ENCODE measurements at regions not wholly inside any gene's neighbourhood (a gene's known extent, or its start where the extent isn't known, plus 50 kb on each side); places are given as distances from the start of the nearest gene placed in this dataset.

DNA sequence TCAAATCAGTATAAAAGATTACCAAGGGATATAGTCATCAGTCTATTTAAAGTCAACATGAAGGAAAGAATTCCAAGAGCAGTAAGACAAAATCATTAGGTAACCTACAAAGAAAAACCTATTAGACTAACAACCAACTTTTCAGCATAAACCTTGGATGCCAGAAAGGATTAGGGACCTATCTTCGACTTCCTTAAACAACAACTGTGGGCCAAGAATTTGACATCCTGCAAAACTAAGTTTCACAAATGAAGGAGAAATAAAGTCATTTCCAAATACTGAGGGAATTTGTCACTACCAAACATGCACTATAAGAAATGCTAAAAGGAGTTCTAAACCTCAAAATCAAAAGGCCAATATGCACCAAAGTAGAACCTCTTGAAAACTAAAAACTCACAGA is 147.9 kb upstream of the TFPI start:
- Histone ChIP-seq H3K4me1 (no peaks in the 10 kb centered on the region), H3K9me3 (no peaks in the 10 kb centered on the region), H3K27ac (no peak overlapping the region), H3K36me3 (no peaks in the 10 kb centered on the region), H3K27me3 (no peaks in the 10 kb centered on the region), H3K4me3 (no peak overlapping the region)
- intact Hi-C loops (cut with DNase I), result no loop called here
- no peak for TF ChIP-seq CTCF (IDR thresholded peaks at IDR 0.05)
- ATAC-seq (no peak), DNase-seq (no peak)

- no peak for TF ChIP-seq CTCF (IDR thresholded peaks at IDR 0.05)
- no peaks in the 10 kb centered on the region for H3K27me3 ChIP-seq
- H3K27ac ChIP-seq, result no peak overlapping the region
- intact Hi-C loops (cut with DNase I), result no loop called here
- no peaks in the 10 kb centered on the region for H3K4me1 ChIP-seq
- no peak overlapping the region for H3K4me3 ChIP-seq
- H3K9me3 ChIP-seq, result no peaks in the 10 kb centered on the region
- H3K36me3 ChIP-seq, result no peaks in the 10 kb centered on the region
- DNase-seq, result no peak
- no peak for ATAC-seq
These were observed 154.0 kb upstream of the TFPI start for GRCh38 chr2:187708272-187708671.

DNA sequence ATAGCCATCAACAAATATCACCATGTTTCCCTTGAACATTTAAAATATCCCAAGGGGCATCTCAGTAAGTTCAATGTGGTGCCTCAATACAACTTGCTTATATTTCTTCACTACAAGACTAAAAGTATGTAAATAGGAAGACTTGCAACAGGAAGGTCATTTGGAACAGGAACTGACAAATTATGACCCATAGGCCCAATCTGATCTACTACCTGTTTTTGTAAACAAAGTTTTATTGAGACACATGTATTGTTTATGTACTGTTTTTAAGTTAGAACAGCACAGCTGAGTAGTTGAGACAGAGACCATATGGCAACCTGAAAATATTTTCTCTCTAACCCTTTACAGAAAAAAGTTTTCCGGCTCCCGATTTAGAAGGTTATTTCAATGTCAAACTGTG is 154.8 kb upstream of the TFPI start:
- intact Hi-C loops (cut with DNase I), result no loop called here
- Histone ChIP-seq H3K27ac (no peak overlapping the region), H3K4me1 (no peaks in the 10 kb centered on the region), H3K9me3 (no peaks in the 10 kb centered on the region), H3K4me3 (no peak overlapping the region), H3K36me3 (no peaks in the 10 kb centered on the region), H3K27me3 (no peaks in the 10 kb centered on the region)
- ATAC-seq (no peak), DNase-seq (no peak)
- no peak for TF ChIP-seq CTCF (IDR thresholded peaks at IDR 0.05)

DNA sequence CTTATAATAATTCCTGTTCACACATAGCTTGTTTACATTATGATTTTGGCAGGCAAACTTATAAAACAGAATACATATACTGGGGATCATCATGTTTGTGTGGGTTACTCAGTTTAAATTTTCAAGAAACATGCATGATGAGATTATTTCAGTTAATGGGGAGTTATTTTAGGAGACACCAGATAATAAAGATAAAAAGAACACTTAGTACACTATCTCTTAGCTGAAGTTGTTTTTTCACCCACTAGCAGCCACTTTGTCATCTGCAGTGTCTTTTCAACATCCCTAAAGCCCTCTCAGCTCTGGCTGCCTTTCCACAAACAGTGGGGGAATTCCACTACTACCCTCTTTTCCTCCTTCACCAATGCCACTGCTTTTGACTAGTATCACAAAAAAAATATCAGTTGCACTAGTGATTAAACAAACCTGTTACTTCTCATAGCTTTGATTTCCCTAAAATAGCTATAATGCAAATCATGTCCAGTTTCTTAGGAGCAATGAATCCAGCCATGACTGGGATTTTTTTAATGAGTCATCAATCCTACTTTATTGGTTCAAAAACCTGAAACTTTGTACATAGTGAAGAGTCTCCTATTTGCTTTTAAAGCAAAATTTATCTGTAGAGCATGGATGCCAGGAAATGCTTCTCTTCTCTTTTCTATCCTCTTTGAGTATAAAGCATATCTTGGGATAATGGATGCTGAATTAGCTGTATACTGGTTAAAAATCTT is 156.7 kb upstream of the TFPI start:
- DNase-seq (no peak), ATAC-seq (no peak)
- Histone ChIP-seq H3K27ac (no peak overlapping the region), H3K4me1 (no peaks in the 10 kb centered on the region), H3K27me3 (no peaks in the 10 kb centered on the region), H3K4me3 (no peak overlapping the region), H3K36me3 (no peaks in the 10 kb centered on the region), H3K9me3 (no peaks in the 10 kb centered on the region)
- intact Hi-C loops (cut with DNase I), result no loop called here
- no peak for TF ChIP-seq CTCF (IDR thresholded peaks at IDR 0.05)

- no peak for TF ChIP-seq CTCF (IDR thresholded peaks at IDR 0.05)
- DNase-seq (no peak), ATAC-seq (no peak)
- Histone ChIP-seq H3K36me3 (no peaks in the 10 kb centered on the region), H3K4me1 (no peaks in the 10 kb centered on the region), H3K4me3 (no peak overlapping the region), H3K27ac (no peak overlapping the region), H3K27me3 (no peaks in the 10 kb centered on the region), H3K9me3 (no peaks in the 10 kb centered on the region)
- intact Hi-C loops (cut with DNase I), result no loop called here
These were observed 161.4 kb upstream of the TFPI start for GRCh38 chr2:187715590-187715989.

- no peak overlapping the region for H3K4me3 ChIP-seq
- no peak for ATAC-seq
- H3K4me1 ChIP-seq, result no peaks in the 10 kb centered on the region
- no peaks in the 10 kb centered on the region for H3K9me3 ChIP-seq
- DNase-seq, result no peak
- H3K36me3 ChIP-seq, result no peaks in the 10 kb centered on the region
- H3K27ac ChIP-seq, result no peak overlapping the region
- no peak for TF ChIP-seq CTCF (IDR thresholded peaks at IDR 0.05)
- no peaks in the 10 kb centered on the region for H3K27me3 ChIP-seq
- intact Hi-C loops (cut with DNase I), result no loop called here
These were observed 162.1 kb upstream of the TFPI start for GRCh38 chr2:187716301-187716700.
